ENCODE measurements at regions not wholly inside any gene's neighbourhood (a gene's known extent, or its start where the extent isn't known, plus 50 kb on each side); places are given as distances from the start of the nearest gene placed in this dataset.
"Not testable (repeated sequence)": the region's sequence is repeated elsewhere in the genome, so short reads cannot be mapped to it uniquely, and the experiment has no call there.

GRCh38 chr1:238962941-238963340, 423.4 kb upstream of the CHRM3 start:
- DNase-seq (ENCODE audit: extremely low read depth in 1 of 11, low read depth in 9 of 11, low spot score in 4 of 11): no peak

DNA sequence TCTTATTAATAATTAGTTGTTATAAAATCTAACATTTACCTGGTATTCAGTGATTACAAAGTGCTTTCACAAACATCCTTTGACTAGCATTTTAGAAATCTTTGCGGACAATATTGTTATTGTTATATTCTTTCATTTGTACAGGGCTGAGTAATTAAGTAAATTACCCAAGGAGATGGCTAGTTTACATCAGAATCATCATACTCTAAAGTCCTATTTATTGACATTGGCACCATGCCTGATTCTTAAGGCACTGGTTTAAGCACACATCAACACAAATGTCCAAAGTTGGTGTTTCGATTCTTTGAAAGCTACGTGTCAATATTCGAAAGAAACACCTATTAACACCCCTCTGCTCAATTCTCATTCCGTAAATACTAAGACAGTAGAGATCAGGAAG, 424.6 kb upstream of the CHRM3 start:
- no peak for DNase-seq (ENCODE audit: extremely low read depth in 1 of 11, low read depth in 9 of 11, low spot score in 4 of 11)

- no peak for DNase-seq (ENCODE audit: extremely low read depth in 1 of 11, low read depth in 9 of 11, low spot score in 4 of 11)
Measured at GRCh38 chr1:238960071-238960470, 426.3 kb upstream of the CHRM3 start.

DNA sequence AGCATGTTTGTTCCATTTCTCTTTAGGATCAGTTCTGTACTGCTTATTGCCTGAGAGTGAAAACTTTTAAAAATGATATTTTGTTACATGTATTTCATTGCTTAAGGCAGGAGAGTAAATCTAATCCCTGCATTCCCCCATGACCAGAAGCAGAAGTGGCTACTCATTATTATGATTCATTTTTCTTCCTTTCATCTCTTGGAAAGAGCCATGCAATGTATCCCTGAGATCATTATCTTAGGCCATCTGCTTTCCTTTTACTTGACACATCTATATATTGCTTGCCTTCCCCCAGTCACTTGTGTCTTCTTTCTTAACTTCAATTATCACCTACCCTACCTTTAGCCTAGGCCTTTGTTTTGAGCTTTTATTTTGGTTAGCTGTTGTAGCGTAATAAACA, 430.4 kb upstream of the CHRM3 start:
- DNase-seq (ENCODE audit: extremely low read depth in 1 of 11, low read depth in 9 of 11, low spot score in 4 of 11): no peak

GRCh38 chr1:238954865-238955264, 431.5 kb upstream of the CHRM3 start:
- DNase-seq (ENCODE audit: extremely low read depth in 1 of 11, low read depth in 9 of 11, low spot score in 4 of 11): no peak

- DNase-seq (ENCODE audit: extremely low read depth in 1 of 11, low read depth in 9 of 11, low spot score in 4 of 11): no peak
Measured at GRCh38 chr1:238953448-238954010, 432.8 kb upstream of the CHRM3 start.

- peak in 7 of 11 donors; percentile 8 to 24 (median 12) for DNase-seq (ENCODE audit: extremely low read depth in 1 of 11, low read depth in 9 of 11, low spot score in 4 of 11)
Measured at GRCh38 chr1:238951809-238952208, 434.6 kb upstream of the CHRM3 start.

- no peak for DNase-seq (ENCODE audit: extremely low read depth in 1 of 11, low read depth in 9 of 11, low spot score in 4 of 11)
Measured at GRCh38 chr1:238950784-238951183, 435.6 kb upstream of the CHRM3 start.

GRCh38 chr1:238950017-238950416, 436.4 kb upstream of the CHRM3 start:
- no peak for DNase-seq (ENCODE audit: extremely low read depth in 1 of 11, low read depth in 9 of 11, low spot score in 4 of 11)

GRCh38 chr1:238944028-238944427, 442.3 kb upstream of the CHRM3 start:
- DNase-seq (ENCODE audit: extremely low read depth in 1 of 11, low read depth in 9 of 11, low spot score in 4 of 11): no peak

DNA sequence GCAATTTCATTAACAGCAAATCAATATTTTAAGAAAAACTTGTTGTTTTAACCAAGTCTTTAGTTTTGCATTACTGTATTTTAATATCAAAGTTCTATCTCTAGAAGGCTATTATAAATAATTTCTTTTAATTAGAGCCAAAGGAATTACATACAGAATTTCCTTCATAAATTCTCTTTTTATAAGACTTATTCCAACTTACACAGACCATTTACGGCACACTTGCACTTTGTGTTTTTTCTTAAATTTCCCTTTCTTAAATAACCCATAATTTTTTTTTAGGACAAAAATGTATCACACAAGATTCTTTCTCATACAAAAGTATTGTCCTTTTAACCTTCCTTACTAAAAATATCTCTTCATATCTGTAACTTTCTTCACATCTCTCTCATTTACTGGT, 458.5 kb upstream of the CHRM3 start:
- DNase-seq (ENCODE audit: extremely low read depth in 1 of 11, low read depth in 9 of 11, low spot score in 4 of 11): no peak

DNA sequence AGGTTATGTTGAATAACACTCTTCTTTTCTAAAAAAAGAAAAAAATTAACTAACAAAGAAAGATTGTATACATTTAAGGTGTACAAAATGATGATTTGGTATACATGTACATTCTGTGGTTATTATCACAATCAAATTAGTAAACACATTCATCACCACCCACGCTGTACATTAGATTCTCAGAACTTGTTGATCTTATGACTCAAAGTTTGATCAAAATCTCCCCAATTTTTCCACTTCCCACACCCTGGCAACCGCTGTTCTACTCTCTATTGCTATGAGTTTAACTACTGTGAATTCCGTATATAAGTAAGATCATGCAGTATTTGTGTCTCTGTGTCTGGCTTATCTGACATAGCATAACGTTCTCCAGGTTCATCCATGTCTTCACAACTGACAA, 469.5 kb upstream of the CHRM3 start:
- no peak for DNase-seq (ENCODE audit: extremely low read depth in 1 of 11, low read depth in 9 of 11, low spot score in 4 of 11)

- no peak for DNase-seq (ENCODE audit: extremely low read depth in 1 of 11, low read depth in 9 of 11, low spot score in 4 of 11)
Measured at GRCh38 chr1:238914346-238914745, 472.0 kb upstream of the CHRM3 start.

DNA sequence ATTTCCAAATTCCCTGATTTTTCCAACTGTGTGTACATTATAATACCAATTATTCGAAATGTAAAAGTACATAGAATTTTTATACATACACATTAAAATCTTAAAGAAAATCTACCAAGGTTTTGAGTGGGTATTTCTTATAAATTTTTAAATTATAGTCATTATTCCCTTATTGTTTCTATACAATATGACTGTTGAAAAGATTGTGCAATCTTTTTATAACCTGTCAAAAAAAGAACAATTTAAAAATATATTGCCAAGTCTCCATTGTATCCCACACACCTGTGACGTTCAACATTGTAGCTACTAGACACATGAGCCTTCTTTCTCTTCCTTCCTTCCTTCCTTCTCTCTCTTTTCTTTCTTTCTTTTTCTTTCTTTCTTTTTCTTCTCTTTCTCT, 473.2 kb upstream of the CHRM3 start:
- DNase-seq (ENCODE audit: extremely low read depth in 1 of 11, low read depth in 9 of 11, low spot score in 4 of 11): no peak

- no peak for DNase-seq (ENCODE audit: extremely low read depth in 1 of 11, low read depth in 9 of 11, low spot score in 4 of 11)
Measured at GRCh38 chr1:238912148-238912547, 474.2 kb upstream of the CHRM3 start.

DNA sequence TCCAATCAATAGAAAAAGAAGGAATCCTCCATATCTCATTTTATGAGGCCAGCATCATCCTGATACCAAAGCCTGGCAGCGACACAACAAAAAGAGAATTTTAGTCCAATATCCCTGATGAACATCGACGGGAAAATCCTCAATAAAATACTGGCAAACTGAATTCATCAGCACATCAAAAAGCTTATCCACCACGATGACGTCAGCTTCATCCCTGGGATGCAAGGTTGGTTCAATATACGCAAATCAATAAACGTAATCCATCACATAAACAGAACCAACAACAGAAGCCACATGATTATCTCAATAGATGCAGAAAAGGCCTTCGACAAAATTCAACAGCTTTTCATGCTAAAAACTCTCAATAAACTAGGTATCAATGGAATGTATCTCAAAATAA, 483.6 kb upstream of the CHRM3 start:
- DNase-seq (ENCODE audit: extremely low read depth in 1 of 11, low read depth in 9 of 11, low spot score in 4 of 11): not testable (repeated sequence)

DNA sequence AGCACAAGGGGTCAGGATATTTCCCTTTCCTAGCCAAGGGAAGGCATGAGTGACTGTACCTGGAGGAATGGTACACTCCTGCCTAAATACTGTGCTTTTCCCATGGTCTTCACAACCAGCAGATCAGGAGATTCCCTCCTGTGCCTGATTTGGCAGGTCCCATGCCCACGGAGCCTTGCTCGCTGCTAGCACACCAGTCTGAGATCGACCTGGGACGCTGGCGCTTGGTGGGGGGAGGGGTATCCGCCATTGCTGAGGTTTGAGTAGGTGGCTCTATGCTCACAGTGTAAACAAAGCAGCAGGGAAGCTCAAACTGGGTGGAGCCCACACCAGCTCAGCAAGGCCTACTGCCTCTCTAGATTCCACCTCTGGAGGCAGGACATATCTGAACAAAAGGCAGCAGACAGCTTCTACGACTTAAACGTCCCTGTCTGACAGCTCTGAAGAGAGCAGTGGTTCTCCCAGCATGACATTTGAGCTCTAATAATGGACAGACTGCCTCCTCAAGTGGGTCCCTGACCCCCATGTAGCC, 486.0 kb upstream of the CHRM3 start:
- no peak for DNase-seq (ENCODE audit: extremely low read depth in 1 of 11, low read depth in 9 of 11, low spot score in 4 of 11)

DNA sequence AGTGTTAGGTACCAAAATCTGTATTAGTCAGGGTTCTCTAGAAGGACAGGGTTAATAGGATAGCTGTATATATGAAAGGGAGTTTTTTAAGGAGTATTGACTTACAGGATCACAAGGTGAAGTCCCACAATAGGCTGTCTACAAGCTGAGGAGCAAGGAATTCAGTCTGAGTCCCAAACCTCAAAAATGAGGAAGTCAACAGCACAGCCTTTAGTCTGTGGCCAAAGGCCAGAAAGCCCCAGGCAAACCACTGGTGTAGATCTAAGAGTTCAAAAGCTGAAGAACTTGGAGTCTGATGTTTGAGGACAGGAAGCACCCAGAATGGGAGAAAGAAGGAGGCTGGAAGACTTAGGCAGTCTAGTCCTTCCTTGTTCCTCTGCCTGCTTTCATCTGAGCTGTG, 487.5 kb upstream of the CHRM3 start:
- DNase-seq (ENCODE audit: extremely low read depth in 1 of 11, low read depth in 9 of 11, low spot score in 4 of 11): no peak

DNA sequence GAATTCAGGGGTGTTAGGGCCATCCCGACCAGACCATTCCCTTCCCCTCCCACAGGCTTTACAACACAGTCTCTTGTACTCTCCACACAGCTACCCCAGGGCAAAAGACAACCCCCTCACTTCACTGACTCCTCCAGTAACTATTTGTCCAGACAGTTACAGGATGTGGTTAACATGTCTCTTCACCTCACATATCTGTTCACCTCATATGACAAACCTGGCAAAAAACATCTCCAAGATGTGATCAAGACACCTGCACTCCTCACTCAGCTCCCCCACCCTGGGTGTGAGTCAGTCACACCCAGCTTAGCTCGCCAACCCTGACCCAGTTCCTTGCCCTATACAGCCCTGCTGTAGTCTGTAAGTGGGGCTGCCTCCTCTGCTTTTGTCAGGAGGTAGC, 490.5 kb upstream of the CHRM3 start:
- no peak for DNase-seq (ENCODE audit: extremely low read depth in 1 of 11, low read depth in 9 of 11, low spot score in 4 of 11)

- no peak for DNase-seq (ENCODE audit: extremely low read depth in 1 of 11, low read depth in 9 of 11, low spot score in 4 of 11)
Measured at GRCh38 chr1:238892612-238893011, 493.8 kb upstream of the CHRM3 start.

DNA sequence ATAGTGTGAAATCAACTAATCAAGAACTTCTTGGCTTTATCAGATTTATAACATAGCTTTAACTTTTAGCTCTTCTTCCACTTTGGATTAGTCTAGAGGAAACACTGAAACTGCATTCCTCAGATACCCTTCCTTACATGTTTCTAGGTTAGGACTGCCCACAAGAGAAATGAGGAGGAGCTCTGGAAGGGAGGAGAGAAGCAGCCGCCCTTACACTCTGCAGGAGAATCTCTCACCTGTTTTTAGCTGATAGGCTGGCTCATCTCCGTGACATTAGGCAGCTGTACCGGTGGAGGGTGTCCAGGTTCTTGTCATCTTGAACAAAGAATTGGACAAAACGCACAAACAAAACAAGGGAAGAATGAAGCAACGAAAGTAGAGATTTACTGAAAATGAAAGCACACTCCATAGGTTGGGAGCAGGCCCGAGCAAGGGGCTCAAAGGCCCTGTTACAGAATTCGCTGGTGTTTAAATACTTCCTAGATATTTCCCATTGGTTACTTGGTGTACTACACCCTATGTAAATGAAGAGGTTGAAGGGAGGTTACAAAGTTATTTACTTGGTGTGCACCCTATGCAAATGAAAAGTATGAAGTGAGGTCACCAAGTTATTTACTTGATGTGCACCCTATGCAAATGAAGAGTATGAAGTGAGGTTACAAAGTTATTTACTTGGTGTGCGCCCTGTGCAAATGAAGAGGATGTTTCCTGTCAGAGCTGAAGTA, 524.9 kb upstream of the CHRM3 start:
- DNase-seq (ENCODE audit: extremely low read depth in 1 of 11, low read depth in 9 of 11, low spot score in 4 of 11): no peak
